ENCODE measurements at regions not wholly inside any gene's neighbourhood (a gene's known extent, or its start where the extent isn't known, plus 50 kb on each side); places are given as distances from the start of the nearest gene placed in this dataset.
A peak's percentile ranks its signal among the peaks of the same experiment; 100 is the strongest.

DNA sequence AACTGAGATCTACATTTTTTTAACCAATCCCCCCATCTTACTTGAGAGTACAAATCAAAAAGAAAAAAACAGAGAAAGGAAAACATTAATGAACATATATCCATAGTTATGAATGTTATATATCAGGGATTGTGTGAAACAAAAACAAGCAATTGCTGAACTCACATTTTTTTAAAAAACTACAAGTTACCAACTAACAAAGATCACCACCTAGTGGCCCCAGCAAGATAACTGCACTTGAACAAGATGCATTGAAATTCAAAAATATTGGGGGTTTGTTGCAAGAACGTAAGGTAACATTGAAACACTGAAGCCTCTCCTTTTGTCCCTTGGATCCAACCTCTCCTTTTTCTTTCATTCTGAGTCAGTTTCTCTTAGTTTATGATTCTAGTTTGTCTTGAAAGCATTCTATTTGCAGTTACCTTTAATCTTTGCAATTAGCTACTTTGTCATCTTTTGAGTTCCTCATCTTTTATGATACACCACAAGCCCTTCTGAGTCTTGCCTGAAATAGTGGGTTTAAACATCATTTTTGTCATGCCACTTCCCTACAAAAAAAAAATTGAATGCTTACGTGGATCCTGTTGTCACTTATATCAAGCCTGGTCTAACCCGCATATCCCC lies 87.3 kb upstream of the TES start:
- no peak overlapping the region for H3K4me3 ChIP-seq (ENCODE audit: low read depth in 1 of 3, low read length in 3 of 3)
- 56% methylated on average over 3 of the region's 3 CpGs for WGBS
- no peak for DNase-seq (ENCODE audit: low spot score)

DNA sequence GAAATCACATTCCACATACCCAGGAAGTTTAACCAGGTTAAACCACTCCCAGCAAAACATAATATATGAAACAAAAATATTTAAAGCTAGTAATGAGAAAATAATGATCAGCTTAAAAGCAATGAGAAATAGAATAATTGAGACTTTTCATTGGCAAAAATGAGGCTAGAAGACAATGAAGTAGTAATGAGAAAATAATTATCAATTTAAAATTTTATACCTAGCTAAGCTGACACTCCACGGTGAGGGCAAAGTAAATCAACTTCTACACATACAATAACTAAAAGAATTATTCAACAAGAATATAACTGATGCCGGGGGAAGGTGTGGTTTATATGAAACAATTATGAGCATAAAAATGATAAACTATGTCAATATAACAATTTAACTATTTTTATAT lies 82.2 kb upstream of the TES start:
- WGBS: 89% methylated on average over 2 of the region's 2 CpGs
- Histone ChIP-seq H3K27ac (ENCODE audit: low read depth in 1 of 2, low read length in 2 of 2) (no peak overlapping the region), H3K4me3 (ENCODE audit: low read depth in 1 of 3, low read length in 3 of 3) (no peak overlapping the region), H3K4me1 (ENCODE audit: control insufficient read depth in 4 of 4, insufficient read depth in 4 of 4, low read length in 3 of 4) (no peaks in the 10 kb centered on the region), H3K9me3 (ENCODE audit: control insufficient read depth in 4 of 4, low read length in 3 of 4) (peaks cover 0 to 10% (median 0%) of the 10 kb centered on the region in 4 donors), H3K27me3 (ENCODE audit: control insufficient read depth in 4 of 4, insufficient read depth in 4 of 4, low read length in 3 of 4) (no peaks in the 10 kb centered on the region), H3K36me3 (ENCODE audit: control insufficient read depth in 4 of 4, insufficient read depth in 3 of 4, low read depth in 1 of 4, low read length in 3 of 4) (no peaks in the 10 kb centered on the region), H3K9ac (ENCODE audit: low read depth in 1 of 2, low read length in 2 of 2) (no peak overlapping the region)
- DNase-seq (ENCODE audit: low spot score): no peak
- no peak for TF ChIP-seq JUND (IDR thresholded peaks at IDR 0.05)
- TF ChIP-seq, protein P1, sequence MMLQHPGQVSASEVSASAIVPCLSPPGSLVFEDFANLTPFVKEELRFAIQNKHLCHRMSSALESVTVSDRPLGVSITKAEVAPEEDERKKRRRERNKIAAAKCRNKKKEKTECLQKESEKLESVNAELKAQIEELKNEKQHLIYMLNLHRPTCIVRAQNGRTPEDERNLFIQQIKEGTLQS (IDR thresholded peaks at IDR 0.05): no peak
- no peak for TF ChIP-seq FOXA1 (IDR thresholded peaks at IDR 0.05)
- TF ChIP-seq FOXA2 (IDR thresholded peaks at IDR 0.05): no peak
- no peak for TF ChIP-seq EGR1 (IDR thresholded peaks at IDR 0.05; ENCODE audit: low read depth in 2 of 2)
- TF ChIP-seq SP1 (IDR thresholded peaks at IDR 0.05): no peak
- TF ChIP-seq NR2F2 (IDR thresholded peaks at IDR 0.05): no peak
- no peak for TF ChIP-seq TAF1 (conservative IDR thresholded peaks at IDR 0.05)
- TF ChIP-seq GABPA (IDR thresholded peaks at IDR 0.05 in 1 of 2, conservative IDR thresholded peaks at IDR 0.05 in 1 of 2): no peak
- TF ChIP-seq HNF4G (IDR thresholded peaks at IDR 0.05): no peak
- TF ChIP-seq HNF4A (conservative IDR thresholded peaks at IDR 0.05): no peak
- TF ChIP-seq, protein P2, sequence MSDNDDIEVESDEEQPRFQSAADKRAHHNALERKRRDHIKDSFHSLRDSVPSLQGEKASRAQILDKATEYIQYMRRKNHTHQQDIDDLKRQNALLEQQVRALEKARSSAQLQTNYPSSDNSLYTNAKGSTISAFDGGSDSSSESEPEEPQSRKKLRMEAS (IDR thresholded peaks at IDR 0.05): no peak
- TF ChIP-seq, protein P3, sequence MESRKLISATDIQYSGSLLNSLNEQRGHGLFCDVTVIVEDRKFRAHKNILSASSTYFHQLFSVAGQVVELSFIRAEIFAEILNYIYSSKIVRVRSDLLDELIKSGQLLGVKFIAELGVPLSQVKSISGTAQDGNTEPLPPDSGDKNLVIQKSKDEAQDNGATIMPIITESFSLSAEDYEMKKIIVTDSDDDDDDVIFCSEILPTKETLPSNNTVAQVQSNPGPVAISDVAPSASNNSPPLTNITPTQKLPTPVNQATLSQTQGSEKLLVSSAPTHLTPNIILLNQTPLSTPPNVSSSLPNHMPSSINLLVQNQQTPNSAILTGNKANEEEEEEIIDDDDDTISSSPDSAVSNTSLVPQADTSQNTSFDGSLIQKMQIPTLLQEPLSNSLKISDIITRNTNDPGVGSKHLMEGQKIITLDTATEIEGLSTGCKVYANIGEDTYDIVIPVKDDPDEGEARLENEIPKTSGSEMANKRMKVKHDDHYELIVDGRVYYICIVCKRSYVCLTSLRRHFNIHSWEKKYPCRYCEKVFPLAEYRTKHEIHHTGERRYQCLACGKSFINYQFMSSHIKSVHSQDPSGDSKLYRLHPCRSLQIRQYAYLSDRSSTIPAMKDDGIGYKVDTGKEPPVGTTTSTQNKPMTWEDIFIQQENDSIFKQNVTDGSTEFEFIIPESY (IDR thresholded peaks at IDR 0.05): no peak
- TF ChIP-seq, protein P4, sequence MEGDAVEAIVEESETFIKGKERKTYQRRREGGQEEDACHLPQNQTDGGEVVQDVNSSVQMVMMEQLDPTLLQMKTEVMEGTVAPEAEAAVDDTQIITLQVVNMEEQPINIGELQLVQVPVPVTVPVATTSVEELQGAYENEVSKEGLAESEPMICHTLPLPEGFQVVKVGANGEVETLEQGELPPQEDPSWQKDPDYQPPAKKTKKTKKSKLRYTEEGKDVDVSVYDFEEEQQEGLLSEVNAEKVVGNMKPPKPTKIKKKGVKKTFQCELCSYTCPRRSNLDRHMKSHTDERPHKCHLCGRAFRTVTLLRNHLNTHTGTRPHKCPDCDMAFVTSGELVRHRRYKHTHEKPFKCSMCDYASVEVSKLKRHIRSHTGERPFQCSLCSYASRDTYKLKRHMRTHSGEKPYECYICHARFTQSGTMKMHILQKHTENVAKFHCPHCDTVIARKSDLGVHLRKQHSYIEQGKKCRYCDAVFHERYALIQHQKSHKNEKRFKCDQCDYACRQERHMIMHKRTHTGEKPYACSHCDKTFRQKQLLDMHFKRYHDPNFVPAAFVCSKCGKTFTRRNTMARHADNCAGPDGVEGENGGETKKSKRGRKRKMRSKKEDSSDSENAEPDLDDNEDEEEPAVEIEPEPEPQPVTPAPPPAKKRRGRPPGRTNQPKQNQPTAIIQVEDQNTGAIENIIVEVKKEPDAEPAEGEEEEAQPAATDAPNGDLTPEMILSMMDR (IDR thresholded peaks at IDR 0.05; ENCODE audit: low read depth, low read length, missing input control): no peak
- TF ChIP-seq YY1 (IDR thresholded peaks at IDR 0.05): no peak
- no peak for TF ChIP-seq RXRA (IDR thresholded peaks at IDR 0.05)
- no peak for TF ChIP-seq RAD21 (IDR thresholded peaks at IDR 0.05)

More for the DNA sequence above, 87.3 kb upstream of the TES start:
- no peaks in the 10 kb centered on the region for H3K4me1 ChIP-seq (ENCODE audit: control insufficient read depth in 4 of 4, insufficient read depth in 4 of 4, low read length in 3 of 4)
- H3K36me3 ChIP-seq (ENCODE audit: control insufficient read depth in 4 of 4, insufficient read depth in 3 of 4, low read depth in 1 of 4, low read length in 3 of 4): no peaks in the 10 kb centered on the region
- no peak overlapping the region for H3K9ac ChIP-seq (ENCODE audit: low read depth in 1 of 2, low read length in 2 of 2)
- TF ChIP-seq RXRA (IDR thresholded peaks at IDR 0.05) (no peak), RAD21 (IDR thresholded peaks at IDR 0.05) (peak; percentile 52 to 66), HNF4G (IDR thresholded peaks at IDR 0.05) (no peak)
- TF ChIP-seq, protein P4 (IDR thresholded peaks at IDR 0.05; ENCODE audit: low read depth, low read length, missing input control): peak; percentile 38
- no peak overlapping the region for H3K27ac ChIP-seq (ENCODE audit: low read depth in 1 of 2, low read length in 2 of 2)
- peaks cover 0 to 6% (median 0%) of the 10 kb centered on the region in 4 donors for H3K9me3 ChIP-seq (ENCODE audit: control insufficient read depth in 4 of 4, low read length in 3 of 4)
- no peaks in the 10 kb centered on the region for H3K27me3 ChIP-seq (ENCODE audit: control insufficient read depth in 4 of 4, insufficient read depth in 4 of 4, low read length in 3 of 4)

All from liver (tissue), 8 donors.